Liver (tissue), 7 donors: ENCODE measurements at regions not wholly inside any gene's neighbourhood (a gene's known extent, or its start where the extent isn't known, plus 50 kb on each side); places are given as distances from the start of the nearest gene placed in this dataset.
"Not testable (repeated sequence)": the region's sequence is repeated elsewhere in the genome, so short reads cannot be mapped to it uniquely, and the experiment has no call there.

ENCODE experiments used
- DNase-seq: peaks from one replicate; pipeline ENCODE4 v3.0.0-alpha.2; 2017; ENCODE audit warnings: low spot score
- H3K27ac ChIP-seq, 2 donors: one replicate each; pipeline ENCODE4 v1.7.0; 2013; ENCODE audit warnings: inconsistent platforms in 2 of 2, low read length in 2 of 2, control low read depth in 1 of 2, low read depth in 1 of 2, mild to moderate bottlenecking in 1 of 2
- H3K27me3 ChIP-seq, 4 donors: one replicate each; pipeline versions ENCODE4 v1.6.1 to v1.7.0; 2013; ENCODE audit warnings: low read length in 3 of 4, inconsistent platforms in 1 of 4, mild to moderate bottlenecking in 1 of 4, moderate library complexity in 1 of 4; ENCODE audit not compliant: control insufficient read depth in 4 of 4, insufficient read depth in 4 of 4
- H3K36me3 ChIP-seq, 4 donors: one replicate each; pipeline versions ENCODE4 v1.6.1 to v1.7.0; 2013; ENCODE audit warnings: low read length in 3 of 4, mild to moderate bottlenecking in 3 of 4, low read depth in 1 of 4, moderate library complexity in 1 of 4; ENCODE audit not compliant: control insufficient read depth in 4 of 4, insufficient read depth in 3 of 4
- H3K4me1 ChIP-seq, 4 donors: one replicate each; pipeline versions ENCODE4 v1.6.1 to v1.7.0; 2013; ENCODE audit warnings: low read length in 3 of 4, mild to moderate bottlenecking in 3 of 4, moderate library complexity in 1 of 4; ENCODE audit not compliant: control insufficient read depth in 4 of 4, insufficient read depth in 4 of 4
- H3K4me3 ChIP-seq, 3 donors: one replicate each; pipeline versions ENCODE4 v1.6.1 to v1.7.0; 2013; ENCODE audit warnings: low read length in 3 of 3, control low read depth in 1 of 3, low read depth in 1 of 3, mild to moderate bottlenecking in 1 of 3
- H3K9ac ChIP-seq, 2 donors: one replicate each; pipeline ENCODE4 v1.7.0; 2013; ENCODE audit warnings: low read length in 2 of 2, mild to moderate bottlenecking in 2 of 2, moderate library complexity in 2 of 2, control low read depth in 1 of 2, low read depth in 1 of 2
- H3K9me3 ChIP-seq, 4 donors: one replicate each; pipeline versions ENCODE4 v1.6.1 to v1.7.0; 2013; ENCODE audit warnings: low read length in 3 of 4; ENCODE audit not compliant: control insufficient read depth in 4 of 4
- EGR1 ChIP-seq, 2 donors: IDR thresholded peaks; 2 replicates each; pipeline ENCODE4 v1.6.1; 2016 to 2018; ENCODE audit warnings: antibody characterized with exemption in 2 of 2, low read depth in 2 of 2
- FOXA2 ChIP-seq: IDR thresholded peaks from 2 replicates; pipeline ENCODE4 v1.6.1; 2016; ENCODE audit warnings: antibody characterized with exemption
- GABPA ChIP-seq, 2 donors: IDR thresholded peaks in 1 of 2; conservative IDR thresholded peaks in 1 of 2; 2 replicates each; pipeline ENCODE4 v1.6.1; 2016; ENCODE audit warnings: antibody characterized with exemption in 2 of 2, mild to moderate bottlenecking in 1 of 2, moderate library complexity in 1 of 2
- JUND ChIP-seq, 2 donors: IDR thresholded peaks; 2 replicates each; pipeline ENCODE4 v1.6.1; 2016; ENCODE audit warnings: antibody characterized with exemption in 2 of 2
- RAD21 ChIP-seq, 2 donors: IDR thresholded peaks; 2 replicates each; pipeline ENCODE4 v1.6.1; 2016; ENCODE audit warnings: antibody characterized with exemption in 2 of 2, mild to moderate bottlenecking in 2 of 2
- RXRA ChIP-seq, 2 donors: IDR thresholded peaks; 2 replicates each; pipeline ENCODE4 v1.6.1; 2017 to 2018; ENCODE audit warnings: antibody characterized with exemption in 2 of 2, mild to moderate bottlenecking in 1 of 2
- SP1 ChIP-seq: IDR thresholded peaks from 2 replicates; pipeline ENCODE4 v1.6.1; 2018; ENCODE audit warnings: antibody characterized with exemption, mild to moderate bottlenecking
- TAF1 ChIP-seq: conservative IDR thresholded peaks from 2 replicates; pipeline ENCODE4 v1.6.1; 2016; ENCODE audit warnings: antibody characterized with exemption, mild to moderate bottlenecking
- WGBS: extraction: QIAGEN DNeasy Blood & Tissue Kit; methylation state at CpG from one replicate; pipeline ENCODE4 v1.1.7; 2013; 5-methylcytosine and 5-hydroxymethylcytosine counted together
- TF ChIP-seq, protein P1 (sequence below): IDR thresholded peaks from 2 replicates; pipeline ENCODE4 v1.6.1; 2016; ENCODE audit warnings: antibody characterized with exemption
- donor health status: healthy.
- donor health status: healthy.
- donor health status: healthy.
- donor health status: healthy.

DNA sequence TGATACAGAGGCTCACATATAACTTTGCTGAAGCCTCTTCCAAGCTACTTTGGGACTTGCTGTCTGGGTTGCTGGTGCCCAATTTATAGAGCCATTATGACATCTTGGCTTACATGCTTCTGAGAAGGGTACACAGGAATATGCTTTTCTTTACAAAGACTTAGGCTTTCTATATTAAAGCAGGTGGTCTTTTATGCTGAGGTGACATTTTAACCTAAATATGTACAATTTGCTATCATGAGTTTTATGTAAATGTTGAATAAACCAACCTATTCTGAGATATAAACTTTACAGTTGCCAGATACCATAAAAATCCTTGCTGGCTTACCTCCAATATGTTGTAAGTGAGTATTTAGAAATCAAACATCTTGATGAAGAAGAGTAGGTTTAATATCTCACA lies 509.2 kb upstream of the CHD1 start:
- TF ChIP-seq, protein P1, sequence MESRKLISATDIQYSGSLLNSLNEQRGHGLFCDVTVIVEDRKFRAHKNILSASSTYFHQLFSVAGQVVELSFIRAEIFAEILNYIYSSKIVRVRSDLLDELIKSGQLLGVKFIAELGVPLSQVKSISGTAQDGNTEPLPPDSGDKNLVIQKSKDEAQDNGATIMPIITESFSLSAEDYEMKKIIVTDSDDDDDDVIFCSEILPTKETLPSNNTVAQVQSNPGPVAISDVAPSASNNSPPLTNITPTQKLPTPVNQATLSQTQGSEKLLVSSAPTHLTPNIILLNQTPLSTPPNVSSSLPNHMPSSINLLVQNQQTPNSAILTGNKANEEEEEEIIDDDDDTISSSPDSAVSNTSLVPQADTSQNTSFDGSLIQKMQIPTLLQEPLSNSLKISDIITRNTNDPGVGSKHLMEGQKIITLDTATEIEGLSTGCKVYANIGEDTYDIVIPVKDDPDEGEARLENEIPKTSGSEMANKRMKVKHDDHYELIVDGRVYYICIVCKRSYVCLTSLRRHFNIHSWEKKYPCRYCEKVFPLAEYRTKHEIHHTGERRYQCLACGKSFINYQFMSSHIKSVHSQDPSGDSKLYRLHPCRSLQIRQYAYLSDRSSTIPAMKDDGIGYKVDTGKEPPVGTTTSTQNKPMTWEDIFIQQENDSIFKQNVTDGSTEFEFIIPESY, result no peak
- no peak for TF ChIP-seq GABPA (IDR thresholded peaks at IDR 0.05 in 1 of 2, conservative IDR thresholded peaks at IDR 0.05 in 1 of 2)
- no peak for TF ChIP-seq RAD21 (IDR thresholded peaks at IDR 0.05)
- no peak for TF ChIP-seq SP1
- no peak for TF ChIP-seq EGR1 (IDR thresholded peaks at IDR 0.05; ENCODE audit: low read depth in 2 of 2)
- TF ChIP-seq TAF1, result no peak
- no peak for TF ChIP-seq RXRA (IDR thresholded peaks at IDR 0.05)
- TF ChIP-seq FOXA2, result no peak
- no peak for TF ChIP-seq JUND (IDR thresholded peaks at IDR 0.05)
- no peaks in the 10 kb centered on the region for H3K27me3 ChIP-seq
- DNase-seq, result no peak

DNA sequence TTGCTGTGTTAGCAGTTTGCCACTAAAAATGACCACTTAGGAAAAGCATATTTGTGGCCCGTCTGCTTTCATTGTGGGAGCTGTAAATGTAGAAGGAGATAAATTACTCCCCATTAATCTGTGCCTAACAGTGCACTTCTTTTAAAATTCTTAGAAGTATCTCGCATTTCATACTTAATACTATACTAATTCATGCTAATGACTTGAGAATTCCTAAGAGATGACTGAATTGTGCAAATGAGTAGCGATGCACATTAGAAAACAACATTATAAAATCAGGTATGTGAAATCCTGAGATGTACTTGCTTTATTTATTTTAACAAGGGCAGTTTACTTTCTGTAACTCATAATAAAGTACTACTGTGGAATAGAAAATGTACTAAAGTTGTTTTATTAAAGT lies 494.6 kb upstream of the CHD1 start:
- WGBS, result no CpG with 5 or more reads among the region's 3 CpGs
- not testable (repeated sequence) for H3K4me3 ChIP-seq, H3K9ac ChIP-seq, H3K4me1 ChIP-seq, H3K9me3 ChIP-seq, H3K36me3 ChIP-seq, DNase-seq, H3K27me3 ChIP-seq, H3K27ac ChIP-seq

More for the DNA sequence above, 509.2 kb upstream of the CHD1 start:
- no peaks in the 10 kb centered on the region for H3K4me1 ChIP-seq
- H3K4me3 ChIP-seq, result no peak overlapping the region
- no peaks in the 10 kb centered on the region for H3K36me3 ChIP-seq
- no peak overlapping the region for H3K9ac ChIP-seq
- H3K9me3 ChIP-seq, result no peaks in the 10 kb centered on the region
- no peak overlapping the region for H3K27ac ChIP-seq

DNA sequence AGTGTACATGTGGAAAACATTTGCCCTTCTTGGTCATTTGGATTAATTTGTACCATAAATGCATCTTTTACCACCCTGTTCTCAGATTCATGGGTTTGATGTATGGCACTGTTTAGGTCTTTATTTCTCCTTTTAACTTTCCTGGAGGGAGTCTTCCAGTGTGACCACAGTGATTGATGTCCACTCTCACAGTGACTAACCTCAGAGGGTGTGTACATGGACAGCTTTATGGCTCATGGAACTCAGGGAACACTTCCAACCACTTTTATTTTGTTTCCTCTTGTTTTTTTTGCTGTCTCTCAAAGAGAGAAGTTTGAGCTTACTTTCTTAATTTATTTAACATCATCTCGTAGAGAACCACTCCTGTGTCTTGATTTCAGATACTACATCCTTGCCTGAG lies 489.8 kb upstream of the CHD1 start:
- H3K9ac ChIP-seq, H3K4me1 ChIP-seq, H3K27ac ChIP-seq, H3K36me3 ChIP-seq, H3K4me3 ChIP-seq, H3K27me3 ChIP-seq, H3K9me3 ChIP-seq, DNase-seq: not testable (repeated sequence)
- WGBS, result 66% methylated on average over 1 of the region's 1 CpG

DNA sequence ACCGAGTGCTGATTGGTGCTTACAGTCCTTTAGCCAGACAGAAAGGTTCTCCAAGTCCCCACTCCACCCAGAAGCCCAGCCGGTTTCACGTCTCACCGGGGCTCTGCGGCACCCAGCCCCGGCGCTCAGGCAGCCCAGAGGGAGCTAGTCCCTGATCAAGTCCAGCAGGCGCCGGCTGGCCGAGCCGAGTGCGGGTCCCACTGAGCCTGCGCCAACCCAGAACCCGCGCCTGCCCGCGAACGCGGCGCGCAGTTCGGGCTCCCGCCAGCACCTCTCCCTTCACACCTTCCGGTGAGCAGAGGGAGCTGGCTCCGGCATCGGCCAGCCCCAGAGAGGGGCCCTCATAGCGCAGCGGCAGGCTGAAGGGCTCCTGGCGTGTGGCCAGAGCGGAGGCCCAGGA lies 481.6 kb upstream of the CHD1 start:
- not testable (repeated sequence) for H3K4me1 ChIP-seq, DNase-seq, H3K4me3 ChIP-seq, H3K27ac ChIP-seq, H3K9me3 ChIP-seq, H3K36me3 ChIP-seq, H3K27me3 ChIP-seq, H3K9ac ChIP-seq
- 95% methylated on average over 22 of the region's 30 CpGs for WGBS

DNA sequence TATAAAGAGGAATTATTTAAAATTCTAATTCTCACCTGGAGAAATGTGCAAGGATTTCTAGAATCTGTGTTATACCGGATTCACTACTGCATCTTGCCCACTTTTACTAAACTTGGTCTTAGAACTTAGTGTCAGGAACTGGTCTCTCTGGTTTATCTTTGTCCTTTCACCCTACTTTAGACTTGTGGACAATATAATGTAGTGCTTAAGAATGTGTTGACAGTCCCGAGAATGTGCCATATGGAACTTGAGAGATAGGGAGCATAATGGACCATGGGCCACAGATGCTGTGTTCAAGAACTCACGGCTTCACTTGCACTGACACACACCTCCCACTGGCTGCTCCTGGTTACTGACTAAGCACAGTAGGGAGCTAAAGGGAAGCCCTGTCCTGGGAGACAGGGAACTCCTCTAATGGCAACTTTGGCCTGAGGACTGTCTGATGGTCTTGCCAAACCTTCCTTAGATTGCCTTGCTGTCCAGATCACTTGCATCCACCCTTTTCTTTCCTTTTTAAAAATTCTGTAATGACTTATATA lies 476.0 kb upstream of the CHD1 start:
- not testable (repeated sequence) for DNase-seq, H3K9me3 ChIP-seq, H3K27ac ChIP-seq, H3K4me1 ChIP-seq, H3K9ac ChIP-seq, H3K36me3 ChIP-seq, H3K27me3 ChIP-seq, H3K4me3 ChIP-seq
- 80% methylated on average over 3 of the region's 3 CpGs for WGBS

DNA sequence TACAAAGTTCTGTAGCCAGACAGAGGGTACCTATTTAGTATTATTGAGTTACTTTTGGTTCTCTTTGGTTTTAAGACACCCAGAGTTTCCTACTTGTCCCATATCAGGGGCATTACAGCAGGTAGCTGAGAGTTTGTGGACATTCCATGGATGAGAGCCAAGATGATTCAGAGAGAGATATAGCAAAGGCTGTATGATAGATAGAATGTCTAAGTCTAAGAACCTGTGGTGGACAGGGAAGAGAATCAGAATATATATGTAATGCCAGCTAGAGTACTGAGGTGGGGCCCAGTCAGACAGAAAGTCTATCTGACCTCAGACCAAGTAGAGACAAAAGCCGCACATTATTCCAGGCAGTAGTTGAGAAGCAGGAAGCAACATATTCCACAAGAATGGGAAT lies 471.8 kb upstream of the CHD1 start:
- H3K4me3 ChIP-seq, DNase-seq: not testable (repeated sequence)

More for the DNA sequence above, 471.8 kb upstream of the CHD1 start:
- not testable (repeated sequence) for H3K9me3 ChIP-seq, H3K4me1 ChIP-seq, H3K27ac ChIP-seq, H3K27me3 ChIP-seq, H3K9ac ChIP-seq, H3K36me3 ChIP-seq
- WGBS, result 86% methylated on average over 1 of the region's 1 CpG
